ENCODE measurements at regions not wholly inside any gene's neighbourhood (a gene's known extent, or its start where the extent isn't known, plus 50 kb on each side); places are given as distances from the start of the nearest gene placed in this dataset.
"Not testable (repeated sequence)": the region's sequence is repeated elsewhere in the genome, so short reads cannot be mapped to it uniquely, and the experiment has no call there.

- DNase-seq, result no peak
Observed at GRCh38 chr3:104323226-104323625, 1043.5 kb upstream of the ALCAM start.

- no peak for DNase-seq
Observed at GRCh38 chr3:104347291-104347690, 1019.4 kb upstream of the ALCAM start.

DNA sequence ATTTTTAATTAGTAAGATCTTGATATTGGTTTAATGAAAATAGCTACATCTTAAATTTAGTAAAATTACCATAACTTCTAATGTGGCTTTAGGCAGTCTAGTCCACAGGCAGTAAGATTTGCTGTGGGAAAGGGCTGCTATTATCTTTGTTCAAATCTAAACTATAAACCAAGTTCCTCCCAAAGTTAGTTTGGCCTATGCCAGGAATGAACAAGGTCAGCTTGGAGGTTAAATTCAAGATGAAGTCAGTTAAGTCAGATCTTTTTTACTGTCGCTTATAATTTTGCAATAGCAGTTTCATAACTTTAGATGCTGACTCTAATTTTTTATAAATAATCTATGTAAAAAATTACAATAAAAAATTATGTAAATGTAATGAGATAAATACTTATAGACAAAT, 1016.9 kb upstream of the ALCAM start:
- DNase-seq, result no peak

GRCh38 chr3:104353951-104354350, 1012.8 kb upstream of the ALCAM start:
- DNase-seq, result no peak

GRCh38 chr3:104359546-104359945, 1007.2 kb upstream of the ALCAM start:
- no peak for DNase-seq

GRCh38 chr3:104360038-104360437, 1006.7 kb upstream of the ALCAM start:
- DNase-seq, result no peak

DNA sequence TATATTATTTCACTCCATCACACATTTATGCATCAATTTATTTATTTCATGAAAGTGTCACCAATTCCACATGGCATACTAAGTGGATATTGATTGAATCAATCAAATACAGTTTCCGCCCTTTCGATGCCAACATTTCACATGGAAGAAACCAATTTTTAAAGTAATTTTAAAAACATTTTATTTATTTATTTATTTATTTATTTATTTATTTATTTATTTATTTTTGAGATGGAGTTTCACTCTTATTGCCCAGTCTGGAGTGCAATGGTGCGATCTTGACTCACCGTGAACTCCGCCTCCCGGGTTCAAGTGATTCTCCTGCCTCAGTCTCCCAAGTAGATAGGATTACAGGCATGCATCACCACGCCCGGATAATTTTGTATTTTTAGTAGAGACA, 1005.0 kb upstream of the ALCAM start:
- not testable (repeated sequence) for DNase-seq

- no peak for DNase-seq
Observed at GRCh38 chr3:104362319-104362718, 1004.4 kb upstream of the ALCAM start.

- no peak for DNase-seq
Observed at GRCh38 chr3:104367000-104367399, 999.7 kb upstream of the ALCAM start.

DNA sequence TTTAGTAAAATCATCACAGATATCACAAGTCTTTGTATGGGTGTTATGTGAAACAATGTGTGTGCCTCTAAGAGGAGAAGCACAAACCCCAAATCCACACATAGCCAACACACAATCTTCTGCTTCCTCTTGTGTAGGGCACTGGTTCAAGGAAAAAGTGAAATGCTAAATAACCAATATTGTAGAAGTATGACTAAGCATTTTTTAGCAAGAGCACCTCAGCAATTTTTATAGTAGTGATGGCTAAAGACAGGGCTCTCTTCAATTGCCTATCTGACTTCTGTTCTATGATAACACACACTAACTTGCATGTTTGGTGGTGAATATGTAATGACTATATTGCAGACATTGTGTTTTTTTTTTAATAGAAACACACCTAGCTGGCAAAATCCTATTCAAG, 997.9 kb upstream of the ALCAM start:
- no peak for DNase-seq

DNA sequence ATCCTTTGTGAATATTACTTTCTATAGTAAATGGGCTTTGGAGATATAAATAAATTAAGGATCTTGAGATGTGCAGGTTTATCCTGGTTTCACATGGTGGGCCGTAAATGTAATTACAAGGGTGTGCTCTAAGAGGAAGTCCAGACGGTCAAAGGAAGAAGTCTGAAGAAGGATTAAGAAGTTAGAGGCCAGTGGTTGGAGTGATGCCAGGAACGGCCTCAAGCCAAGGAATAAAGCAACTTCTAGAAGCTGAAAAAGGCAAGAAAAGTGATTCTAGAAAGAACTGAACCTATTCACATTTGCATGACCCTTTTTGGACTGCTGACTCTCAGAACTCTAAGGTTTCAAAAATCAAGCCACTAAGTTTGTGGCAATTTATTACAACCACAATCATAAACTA, 981.3 kb upstream of the ALCAM start:
- DNase-seq, result peak in 1 of 2 donors; percentile 6

DNA sequence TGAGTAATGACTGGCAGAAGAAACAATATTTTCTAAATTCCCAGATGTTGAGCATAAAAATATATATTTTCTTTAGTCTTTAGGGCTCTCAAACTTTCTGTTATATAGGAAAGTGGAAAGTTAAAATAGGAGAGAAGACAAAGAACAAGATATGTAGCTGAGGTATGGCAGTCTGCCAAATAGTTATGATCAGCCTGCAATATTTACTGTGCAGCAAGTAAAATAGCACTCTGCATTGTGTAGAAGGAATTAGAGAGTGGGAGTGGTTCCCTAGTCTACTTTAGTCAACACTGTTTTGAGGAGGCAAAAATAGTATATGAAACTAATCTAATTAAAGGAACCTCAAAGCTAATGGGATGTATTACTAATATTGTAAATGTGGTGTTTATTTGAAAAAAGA, 978.1 kb upstream of the ALCAM start:
- DNase-seq, result no peak

DNA sequence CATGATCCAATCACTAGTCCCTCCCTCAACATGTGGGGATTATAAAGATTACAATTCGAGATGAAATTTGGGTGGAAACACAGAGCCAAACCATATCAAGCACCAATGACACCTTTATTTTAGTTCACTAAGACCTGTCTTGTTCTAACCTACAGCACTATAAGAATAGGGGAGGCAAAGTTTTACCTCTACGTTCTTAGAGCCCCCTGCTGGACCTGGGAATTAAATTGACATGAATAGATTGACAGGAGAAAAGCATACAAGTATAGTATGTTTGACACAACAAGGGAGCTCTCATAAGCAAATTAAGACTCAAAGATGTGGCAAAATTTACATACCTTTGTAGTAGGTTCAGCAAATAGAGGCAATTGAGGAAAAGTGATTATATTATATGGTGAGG, 974.4 kb upstream of the ALCAM start:
- no peak for DNase-seq

DNA sequence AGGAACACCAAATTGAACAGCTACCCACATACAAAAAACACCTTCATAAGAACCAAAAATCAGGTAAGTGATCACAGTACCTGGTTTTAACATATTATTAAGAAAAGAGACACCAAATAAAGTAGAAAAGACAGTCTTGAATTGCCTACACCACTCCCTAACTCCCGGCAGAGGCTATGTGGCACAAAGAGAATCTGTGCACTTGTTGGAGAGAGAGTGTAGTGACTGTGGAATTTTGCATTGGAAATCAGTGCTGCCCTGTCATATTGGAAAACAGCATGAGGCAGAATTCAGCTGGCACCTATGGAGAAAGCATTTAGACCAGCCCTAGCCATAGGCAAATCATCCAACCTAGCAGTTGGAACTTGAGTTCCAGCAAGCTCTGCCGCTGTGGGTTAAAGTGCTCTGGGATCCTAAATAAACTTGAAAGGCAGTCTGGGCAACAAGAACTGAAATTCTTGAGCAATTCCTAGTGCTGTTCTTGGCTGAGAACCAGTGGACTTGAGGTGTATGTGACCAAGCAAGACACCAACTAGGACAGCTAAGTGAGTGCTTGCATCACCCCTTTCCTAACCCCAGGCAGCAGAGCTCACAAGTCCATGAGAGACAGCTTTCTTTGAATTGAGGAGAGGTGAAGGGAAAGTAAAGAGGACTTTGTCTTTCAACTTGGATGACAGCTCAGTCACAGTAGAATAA, 969.6 kb upstream of the ALCAM start:
- DNase-seq, result peak in 1 of 2 donors; percentile 1

DNA sequence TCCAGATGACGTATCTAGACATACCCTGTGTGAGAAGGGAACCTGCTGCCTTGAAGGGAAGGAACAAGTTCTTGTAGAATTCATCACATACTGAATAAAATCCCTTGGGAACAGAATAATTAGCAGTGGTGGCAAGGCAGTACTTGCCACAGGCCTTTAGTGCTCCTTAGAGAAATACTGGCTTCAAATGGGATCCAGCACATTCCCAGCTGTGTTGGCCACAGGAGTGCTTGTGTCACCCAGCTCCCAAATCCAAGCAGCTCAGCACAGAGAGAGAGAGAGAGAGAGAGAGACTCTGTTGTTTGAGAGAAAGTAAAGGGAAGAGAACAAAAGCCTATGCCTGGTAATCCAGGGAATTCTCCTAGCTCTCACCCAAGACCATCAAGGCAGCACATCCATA, 969.0 kb upstream of the ALCAM start:
- no peak for DNase-seq

DNA sequence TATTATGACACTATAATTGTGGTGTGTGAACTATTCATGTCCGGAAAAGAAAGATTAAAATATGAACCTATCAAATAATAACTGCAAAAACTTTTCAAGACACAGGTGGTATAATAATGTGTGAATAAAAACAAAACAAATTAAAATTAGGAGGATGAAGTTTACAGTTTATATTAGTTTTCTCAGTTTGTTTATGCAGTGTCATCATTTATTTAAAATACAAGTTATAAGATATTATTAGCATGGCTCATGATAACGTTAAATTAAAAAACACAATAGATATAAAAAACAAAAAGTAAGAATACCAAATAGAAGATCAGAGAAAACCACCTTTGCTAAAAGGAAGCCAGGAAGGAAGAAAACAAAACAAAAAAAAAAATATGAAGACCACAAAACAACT, 963.8 kb upstream of the ALCAM start:
- DNase-seq, result no peak

DNA sequence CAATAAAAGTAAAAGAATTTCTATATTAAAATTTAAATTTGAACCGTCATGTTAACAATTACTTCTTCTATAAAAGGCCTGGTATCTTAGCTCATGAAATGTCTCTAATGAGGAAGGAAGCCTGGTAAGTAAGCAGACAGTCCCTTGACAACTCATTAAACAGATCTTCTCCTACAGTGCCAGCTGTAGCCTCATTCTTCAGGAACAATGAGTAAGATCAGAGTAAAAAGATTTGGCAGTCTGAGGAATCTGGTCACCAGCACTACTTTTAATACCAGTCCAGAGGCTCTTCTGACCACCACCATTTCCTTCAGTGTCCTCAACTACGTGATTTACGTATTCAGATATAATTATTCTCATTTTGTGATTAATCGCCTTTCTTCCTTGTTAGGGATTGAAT, 955.0 kb upstream of the ALCAM start:
- no peak for DNase-seq

DNA sequence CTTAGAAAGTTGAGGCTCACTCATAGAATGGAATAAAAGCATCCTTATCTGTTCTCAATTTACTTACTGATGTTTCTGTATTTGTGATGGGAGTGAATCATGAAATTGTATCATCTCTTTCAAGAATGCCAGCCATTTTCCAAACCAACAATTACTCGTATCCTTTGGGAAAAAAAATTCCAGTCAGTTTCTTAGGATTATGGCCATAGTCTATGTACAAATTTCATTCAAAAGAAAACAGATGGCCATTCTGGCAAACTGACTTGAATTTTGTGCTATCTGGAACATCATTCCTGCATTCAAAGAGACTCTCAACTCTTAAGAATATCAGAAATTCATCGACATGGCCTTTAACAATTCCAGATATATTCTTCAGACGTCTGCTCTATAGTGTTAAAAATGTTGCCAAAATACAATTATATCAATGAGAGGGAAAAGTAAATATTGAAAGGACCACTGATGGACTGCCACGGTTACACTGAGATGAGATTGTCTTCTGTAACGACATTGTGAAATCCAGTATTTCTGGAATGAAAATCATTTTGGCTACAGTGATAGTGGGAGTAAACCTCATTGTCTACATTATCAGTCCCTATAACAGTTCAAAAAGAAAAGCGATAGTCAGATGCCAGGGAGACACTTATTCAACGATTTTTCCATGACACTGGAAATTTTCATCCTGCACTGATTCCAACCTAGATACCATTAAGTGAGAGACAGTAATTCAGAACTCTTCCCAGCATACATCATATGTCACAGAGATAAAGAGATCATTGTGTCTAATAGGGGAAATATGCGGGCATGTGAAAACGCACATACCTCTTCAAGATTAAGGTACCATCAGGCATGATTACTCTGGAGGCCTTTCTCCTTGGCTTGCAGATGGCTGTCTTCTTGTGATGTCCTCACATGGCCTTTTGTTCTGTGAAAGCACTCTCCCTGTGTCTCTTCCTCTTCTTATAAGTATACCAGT, 953.8 kb upstream of the ALCAM start:
- no peak for DNase-seq

GRCh38 chr3:104428337-104428925, 938.3 kb upstream of the ALCAM start:
- no peak for DNase-seq

DNA sequence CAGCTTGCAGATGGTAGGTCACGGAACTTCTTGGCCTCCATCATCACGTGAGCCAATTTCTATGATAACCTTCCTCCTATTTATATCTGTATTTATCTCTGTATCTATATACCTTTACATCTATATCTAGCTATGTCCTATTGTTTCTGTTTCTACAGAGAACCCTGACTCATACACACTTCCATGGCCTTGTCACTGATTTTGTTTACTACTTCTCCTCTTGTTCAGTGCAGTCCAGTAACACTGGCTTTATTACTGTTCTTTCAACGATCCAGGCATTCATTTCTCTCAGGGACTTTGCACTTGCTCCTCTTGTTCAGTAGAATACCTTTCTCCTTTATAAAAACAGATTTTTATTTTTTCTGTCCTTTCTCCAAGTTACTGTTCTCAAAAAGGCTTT, 937.0 kb upstream of the ALCAM start:
- no peak for DNase-seq

GRCh38 chr3:104436506-104436905, 930.2 kb upstream of the ALCAM start:
- no peak for DNase-seq

- peak in 1 of 2 donors; percentile 66 for DNase-seq
Observed at GRCh38 chr3:104437131-104437750, 929.5 kb upstream of the ALCAM start.

DNA sequence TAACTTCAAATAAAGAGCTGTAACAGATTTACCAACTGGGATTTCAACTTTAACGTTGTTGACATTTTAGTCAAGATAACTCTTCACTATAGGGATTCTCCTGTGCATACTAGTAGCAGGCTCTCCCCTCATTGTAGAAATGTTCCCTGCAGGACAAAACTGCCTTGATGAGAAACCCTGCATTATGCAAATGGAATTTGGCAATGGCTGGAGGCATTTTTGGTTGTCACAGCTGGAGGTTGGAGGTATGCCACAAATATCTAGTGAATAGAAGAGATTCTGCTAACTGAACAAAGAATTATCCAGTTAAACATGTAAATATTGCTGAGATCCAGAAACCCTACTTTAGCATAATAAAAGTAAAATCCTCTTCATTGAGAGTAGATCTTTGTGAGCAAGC, 928.8 kb upstream of the ALCAM start:
- peak; percentile 49 to 89 for DNase-seq
